K562 (cell line): ENCODE measurements at regions not wholly inside any gene's neighbourhood (a gene's known extent, or its start where the extent isn't known, plus 50 kb on each side); places are given as distances from the start of the nearest gene placed in this dataset.

Source experiments
- DNMT1 ChIP-seq: fragments of 450-650 bp; IDR thresholded peaks from 2 replicates; pipeline ENCODE4 v1.6.1; 2016; ENCODE audit warnings: antibody characterized with exemption, mild to moderate bottlenecking
- EP300 ChIP-seq: IDR thresholded peaks from 2 replicates; pipeline ENCODE4 v1.6.1; 2012; ENCODE audit warnings: low read length, improper control_type of control experiment
- FOXK1 ChIP-seq: sonication (generic); formaldehyde crosslinking; IDR thresholded peaks from 2 replicates; pipeline ENCODE4 v1.8.0; 2022; ENCODE audit warnings: missing genetic modification reagents, mild to moderate bottlenecking, borderline replicate concordance
- KLF10 ChIP-seq: fragments of 250-450 bp; sonication (Bioruptor Pico); IDR thresholded peaks from 2 replicates; pipeline ENCODE4 v1.6.1; 2021; ENCODE audit warnings: matching md5 sums
- PHB ChIP-seq: fragments of 250-450 bp; sonication (Bioruptor Pico); IDR thresholded peaks from 2 replicates; pipeline ENCODE4 v1.5.0; 2021
- SRSF7 ChIP-seq: fragments of 200-400 bp; formaldehyde crosslinking; optimal IDR thresholded peaks from 2 replicates; pipeline ENCODE3; 2017; ENCODE audit warnings: mild to moderate bottlenecking, low read depth, low read length
- ZZZ3 ChIP-seq: fragments of 450-650 bp; IDR thresholded peaks from 2 replicates; pipeline ENCODE4 v1.6.1; 2016; ENCODE audit warnings: antibody characterized with exemption, mild to moderate bottlenecking, moderate library complexity
- TF ChIP-seq, protein P1 (sequence below): sonication (generic); formaldehyde crosslinking; IDR thresholded peaks from 2 replicates; pipeline ENCODE4 v1.8.0; 2022; ENCODE audit warnings: missing genetic modification reagents, mild to moderate bottlenecking, borderline replicate concordance
- TF ChIP-seq, protein P2 (sequence below): fragments of 150-350 bp; IDR thresholded peaks from 2 replicates; pipeline ENCODE4 v1.6.1; 2014; ENCODE audit warnings: low read depth, mild to moderate bottlenecking, low read length, borderline replicate concordance

DNA sequence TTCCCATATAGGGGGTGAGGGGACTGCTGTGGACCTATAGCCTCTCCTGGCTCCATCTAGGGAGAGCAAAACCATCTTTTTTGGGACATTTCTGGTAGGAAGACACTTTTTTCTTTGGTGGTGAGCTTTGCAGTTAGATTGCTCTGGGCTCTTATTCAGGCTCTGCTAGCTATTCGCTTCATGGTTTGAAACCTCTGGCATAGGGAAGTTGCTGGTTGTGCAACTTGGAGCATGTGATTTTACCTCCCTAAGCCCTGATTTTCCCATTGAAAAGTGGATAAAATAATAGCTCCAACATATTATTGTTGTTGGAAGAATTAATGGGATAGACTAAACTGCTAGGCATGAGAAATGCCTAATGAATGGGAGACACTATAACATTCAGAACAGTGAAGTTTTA, 69.6 kb downstream of the CYP26A1 start (continued):
- TF ChIP-seq, protein P1, sequence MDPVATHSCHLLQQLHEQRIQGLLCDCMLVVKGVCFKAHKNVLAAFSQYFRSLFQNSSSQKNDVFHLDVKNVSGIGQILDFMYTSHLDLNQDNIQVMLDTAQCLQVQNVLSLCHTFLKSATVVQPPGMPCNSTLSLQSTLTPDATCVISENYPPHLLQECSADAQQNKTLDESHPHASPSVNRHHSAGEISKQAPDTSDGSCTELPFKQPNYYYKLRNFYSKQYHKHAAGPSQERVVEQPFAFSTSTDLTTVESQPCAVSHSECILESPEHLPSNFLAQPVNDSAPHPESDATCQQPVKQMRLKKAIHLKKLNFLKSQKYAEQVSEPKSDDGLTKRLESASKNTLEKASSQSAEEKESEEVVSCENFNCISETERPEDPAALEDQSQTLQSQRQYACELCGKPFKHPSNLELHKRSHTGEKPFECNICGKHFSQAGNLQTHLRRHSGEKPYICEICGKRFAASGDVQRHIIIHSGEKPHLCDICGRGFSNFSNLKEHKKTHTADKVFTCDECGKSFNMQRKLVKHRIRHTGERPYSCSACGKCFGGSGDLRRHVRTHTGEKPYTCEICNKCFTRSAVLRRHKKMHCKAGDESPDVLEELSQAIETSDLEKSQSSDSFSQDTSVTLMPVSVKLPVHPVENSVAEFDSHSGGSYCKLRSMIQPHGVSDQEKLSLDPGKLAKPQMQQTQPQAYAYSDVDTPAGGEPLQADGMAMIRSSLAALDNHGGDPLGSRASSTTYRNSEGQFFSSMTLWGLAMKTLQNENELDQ (CRISPR knock-in tag) = no peak
- TF ChIP-seq, protein P2, sequence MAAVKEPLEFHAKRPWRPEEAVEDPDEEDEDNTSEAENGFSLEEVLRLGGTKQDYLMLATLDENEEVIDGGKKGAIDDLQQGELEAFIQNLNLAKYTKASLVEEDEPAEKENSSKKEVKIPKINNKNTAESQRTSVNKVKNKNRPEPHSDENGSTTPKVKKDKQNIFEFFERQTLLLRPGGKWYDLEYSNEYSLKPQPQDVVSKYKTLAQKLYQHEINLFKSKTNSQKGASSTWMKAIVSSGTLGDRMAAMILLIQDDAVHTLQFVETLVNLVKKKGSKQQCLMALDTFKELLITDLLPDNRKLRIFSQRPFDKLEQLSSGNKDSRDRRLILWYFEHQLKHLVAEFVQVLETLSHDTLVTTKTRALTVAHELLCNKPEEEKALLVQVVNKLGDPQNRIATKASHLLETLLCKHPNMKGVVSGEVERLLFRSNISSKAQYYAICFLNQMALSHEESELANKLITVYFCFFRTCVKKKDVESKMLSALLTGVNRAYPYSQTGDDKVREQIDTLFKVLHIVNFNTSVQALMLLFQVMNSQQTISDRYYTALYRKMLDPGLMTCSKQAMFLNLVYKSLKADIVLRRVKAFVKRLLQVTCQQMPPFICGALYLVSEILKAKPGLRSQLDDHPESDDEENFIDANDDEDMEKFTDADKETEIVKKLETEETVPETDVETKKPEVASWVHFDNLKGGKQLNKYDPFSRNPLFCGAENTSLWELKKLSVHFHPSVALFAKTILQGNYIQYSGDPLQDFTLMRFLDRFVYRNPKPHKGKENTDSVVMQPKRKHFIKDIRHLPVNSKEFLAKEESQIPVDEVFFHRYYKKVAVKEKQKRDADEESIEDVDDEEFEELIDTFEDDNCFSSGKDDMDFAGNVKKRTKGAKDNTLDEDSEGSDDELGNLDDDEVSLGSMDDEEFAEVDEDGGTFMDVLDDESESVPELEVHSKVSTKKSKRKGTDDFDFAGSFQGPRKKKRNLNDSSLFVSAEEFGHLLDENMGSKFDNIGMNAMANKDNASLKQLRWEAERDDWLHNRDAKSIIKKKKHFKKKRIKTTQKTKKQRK = no peak
- TF ChIP-seq EP300 = no peak
- TF ChIP-seq ZZZ3 = no peak
- TF ChIP-seq KLF10 (CRISPR knock-in tag) = no peak
- TF ChIP-seq SRSF7 = no peak
- TF ChIP-seq DNMT1 = no peak
- TF ChIP-seq FOXK1 (CRISPR knock-in tag) = no peak
- no peak for TF ChIP-seq PHB (CRISPR knock-in tag)
